BLaER1 treated with 17β-estradiol and CSF1 and Interleukin-3, amounts not matched to agents 10 nM and 100 nM (cell line): ENCODE measurements at regions not wholly inside any gene's neighbourhood (a gene's known extent, or its start where the extent isn't known, plus 50 kb on each side); places are given as distances from the start of the nearest gene placed in this dataset.

Experiments
- H3K27ac ChIP-seq, 11 experiments: shearing (Covaris generic); formaldehyde crosslinking; 2 replicates each; pipeline ENCODE4 v1.8.1; 2022
- H3K27me3 ChIP-seq, 11 experiments: shearing (Covaris generic); formaldehyde crosslinking; 2 replicates each; pipeline ENCODE4 v1.8.1; 2022
- H3K36me3 ChIP-seq, 11 experiments: shearing (Covaris generic); formaldehyde crosslinking; 2 replicates each; pipeline ENCODE4 v1.8.1; 2022
- H3K4me1 ChIP-seq, 10 experiments: shearing (Covaris generic); formaldehyde crosslinking; 2 replicates each; pipeline ENCODE4 v1.8.1; 2022
- H3K4me2 ChIP-seq, 11 experiments: shearing (Covaris generic); formaldehyde crosslinking; 2 replicates each; pipeline ENCODE4 v1.8.1; 2022
- H3K4me3 ChIP-seq, 10 experiments: shearing (Covaris generic); formaldehyde crosslinking; 2 replicates each; pipeline ENCODE4 v1.8.1; 2022
- H3K9ac ChIP-seq, 11 experiments: shearing (Covaris generic); formaldehyde crosslinking; 2 replicates each; pipeline ENCODE4 v1.8.1; 2022
- H3K9me3 ChIP-seq, 11 experiments: shearing (Covaris generic); formaldehyde crosslinking; replicated peaks in 1 of 11; 2 replicates each; pipeline ENCODE4 v1.8.1; 2022
- H4K20me1 ChIP-seq, 11 experiments: shearing (Covaris generic); formaldehyde crosslinking; 2 replicates each; pipeline ENCODE4 v1.8.1; 2022
- Cebpa-rat ChIP-seq, 11 experiments: shearing (Covaris generic); IDR thresholded peaks; 2 replicates each; pipeline ENCODE4 v1.8.1; 2022

DNA sequence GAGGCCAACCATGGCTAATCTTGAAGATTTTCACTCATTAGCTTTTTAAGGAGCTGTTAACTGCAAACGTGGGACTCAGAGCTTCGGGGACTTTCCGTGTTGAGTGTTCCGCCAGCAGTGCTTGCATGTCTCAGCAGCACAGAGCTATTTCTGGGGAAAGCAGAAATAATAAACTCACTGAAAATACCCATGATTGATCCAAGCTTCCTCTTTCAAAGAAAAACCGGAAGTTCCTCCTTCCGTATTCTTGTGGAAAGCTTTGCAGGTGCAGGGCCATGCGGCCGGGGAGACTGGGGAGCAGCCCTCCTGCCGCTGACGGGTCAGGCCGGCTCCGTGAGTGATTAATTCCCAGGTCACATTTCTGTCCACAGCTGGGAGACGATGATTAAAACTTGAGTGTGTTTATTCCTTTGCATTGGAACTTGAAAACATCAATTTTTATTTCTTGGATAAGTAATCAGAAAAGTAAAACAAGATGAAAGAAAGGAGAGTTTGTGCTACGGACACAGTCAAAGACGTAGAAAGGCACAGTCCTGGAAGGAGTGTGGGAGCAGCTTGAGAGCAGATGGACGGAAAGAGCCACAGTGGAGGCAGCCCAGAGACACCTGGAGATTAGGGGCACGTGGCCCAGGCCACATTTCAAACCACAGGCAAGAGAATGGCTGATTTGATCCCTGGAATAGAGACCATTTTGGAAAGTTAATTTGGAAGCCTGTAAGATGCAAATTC, 54.2 kb upstream of the CTDP1 start:
- no peak for TF ChIP-seq Cebpa-rat (IDR thresholded peaks at IDR 0.05)
- Histone ChIP-seq H3K9me3 (peaks cover 0 to 2% (median under 1%) of the 10 kb centered on the region in 11 experiments; a peak in 12 of 22 replicates), H3K4me3 (peak overlapping the region in 9 of 10 experiments; percentile 7 to 38 (median 23); a peak in 7 of 20 replicates), H3K9ac (peak overlapping the region in 10 of 11 experiments; percentile 10 to 59 (median 28); a peak in 13 of 22 replicates), H3K27me3 (peaks cover 0 to 55% (median 14%) of the 10 kb centered on the region in 11 experiments; a peak in 18 of 22 replicates), H3K4me1 (peaks cover 42 to 63% (median 50%) of the 10 kb centered on the region in 10 experiments), H3K4me2 (peak overlapping the region; percentile 79 to 94 (median 90)), H3K36me3 (no peaks in the 10 kb centered on the region), H4K20me1 (peaks cover 0 to 23% (median 0%) of the 10 kb centered on the region in 11 experiments; a peak in 6 of 22 replicates), H3K27ac (peak overlapping the region; percentile 27 to 68 (median 50); a peak in 17 of 22 replicates)

DNA sequence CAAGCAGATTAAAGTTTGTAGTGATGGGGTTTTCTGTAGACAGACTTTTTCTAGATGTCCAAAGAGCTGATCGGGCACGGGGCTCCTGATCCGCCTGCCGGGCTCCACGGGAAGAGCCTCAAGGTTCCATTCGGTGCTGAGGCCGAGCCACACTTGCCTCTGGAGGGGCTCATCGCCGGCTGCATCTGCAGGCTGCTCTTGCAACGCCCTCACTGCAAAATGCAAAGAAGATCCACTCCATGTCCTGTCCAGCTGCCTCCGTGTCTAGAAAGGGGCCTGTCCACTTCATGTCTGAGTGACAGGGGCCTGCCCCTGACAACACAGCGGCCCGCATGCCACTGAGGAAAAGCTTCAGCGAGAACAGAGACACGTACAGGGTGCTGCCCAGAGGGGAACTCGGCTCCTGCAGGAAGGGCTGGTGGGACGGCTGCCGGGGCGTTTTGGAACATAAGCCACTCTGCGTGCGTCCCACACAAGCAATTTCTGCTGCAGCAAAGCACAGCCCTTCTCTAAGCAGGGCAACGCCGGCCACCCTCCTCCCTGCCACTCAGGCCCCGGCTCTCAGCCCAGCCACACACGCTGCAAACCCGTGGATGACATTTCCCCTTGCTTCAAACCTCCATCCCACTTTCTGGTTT, 53.6 kb upstream of the CTDP1 start:
- Histone ChIP-seq H3K9me3 (no peaks in the 10 kb centered on the region), H3K27me3 (peaks cover 0 to 55% (median 14%) of the 10 kb centered on the region in 11 experiments; a peak in 18 of 22 replicates), H3K27ac (peak overlapping the region in 8 of 11 experiments; percentile 7 to 68 (median 39); a peak in 13 of 22 replicates), H3K9ac (peak overlapping the region in 4 of 11 experiments; percentile 4 to 59 (median 34); a peak in 3 of 22 replicates), H3K4me3 (no peak overlapping the region), H3K4me1 (peaks cover 46 to 64% (median 55%) of the 10 kb centered on the region in 10 experiments), H3K4me2 (peak overlapping the region; percentile 79 to 94 (median 90)), H3K36me3 (no peaks in the 10 kb centered on the region), H4K20me1 (peaks cover 0 to 23% (median 0%) of the 10 kb centered on the region in 11 experiments; a peak in 6 of 22 replicates)
- no peak for TF ChIP-seq Cebpa-rat (IDR thresholded peaks at IDR 0.05)

GRCh38 chr18:79626905-79627749, 52.5 kb upstream of the CTDP1 start:
- peaks cover 46 to 68% (median 55%) of the 10 kb centered on the region in 10 experiments for H3K4me1 ChIP-seq
- no peak overlapping the region for H3K9ac ChIP-seq
- no peak overlapping the region for H3K27ac ChIP-seq
- H3K4me3 ChIP-seq, result no peak overlapping the region
- no peaks in the 10 kb centered on the region for H3K9me3 ChIP-seq
- no peak for TF ChIP-seq Cebpa-rat (IDR thresholded peaks at IDR 0.05)
- H3K27me3 ChIP-seq, result peaks cover 0 to 55% (median 14%) of the 10 kb centered on the region in 11 experiments; a peak in 18 of 22 replicates
- H3K4me2 ChIP-seq, result peak overlapping the region; percentile 79 to 94 (median 90); a peak in 19 of 22 replicates
- peaks cover 0 to 23% (median 0%) of the 10 kb centered on the region in 11 experiments; a peak in 6 of 22 replicates for H4K20me1 ChIP-seq
- H3K36me3 ChIP-seq, result no peaks in the 10 kb centered on the region

DNA sequence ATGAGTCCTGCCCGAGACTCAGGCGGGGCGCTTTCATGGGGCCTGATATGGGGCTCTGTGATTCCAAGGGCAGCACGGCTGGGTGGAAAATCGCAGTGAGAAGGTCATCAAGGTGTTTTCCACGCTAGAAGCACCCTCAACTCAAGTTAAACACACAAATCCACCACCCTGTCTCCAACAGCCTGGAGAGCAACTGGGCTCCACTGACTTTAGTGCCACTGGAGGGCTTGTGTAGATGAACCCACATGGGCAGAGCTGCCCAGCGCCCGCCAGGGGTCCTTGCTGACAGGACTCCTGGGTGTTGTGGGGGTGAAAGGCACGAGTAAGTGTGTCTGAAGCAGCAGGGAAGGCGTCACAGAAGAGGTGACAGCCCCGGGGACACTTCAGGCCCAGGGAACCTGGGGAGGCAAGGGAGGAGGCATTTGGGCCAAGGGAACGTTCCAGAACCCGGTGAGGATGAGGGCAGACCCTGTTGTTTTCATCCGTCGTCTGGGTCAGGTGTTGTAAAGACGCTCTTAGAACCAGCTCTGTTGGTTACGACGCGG, 51.8 kb upstream of the CTDP1 start:
- Histone ChIP-seq H3K27ac (no peak overlapping the region), H3K27me3 (peaks cover 0 to 55% (median 14%) of the 10 kb centered on the region in 11 experiments; a peak in 18 of 22 replicates), H3K4me2 (peak overlapping the region in 6 of 11 experiments; percentile 6 to 93 (median 83); a peak in 8 of 22 replicates), H3K36me3 (no peaks in the 10 kb centered on the region), H3K4me1 (peaks cover 46 to 68% (median 55%) of the 10 kb centered on the region in 10 experiments), H3K9me3 (no peaks in the 10 kb centered on the region), H3K4me3 (no peak overlapping the region), H4K20me1 (peaks cover 0 to 23% (median 0%) of the 10 kb centered on the region in 11 experiments; a peak in 6 of 22 replicates), H3K9ac (no peak overlapping the region)
- no peak for TF ChIP-seq Cebpa-rat (IDR thresholded peaks at IDR 0.05)

- Histone ChIP-seq H3K27me3 (peaks cover 0 to 54% (median 14%) of the 10 kb centered on the region in 11 experiments; a peak in 18 of 22 replicates), H4K20me1 (peaks cover 0 to 23% (median 0%) of the 10 kb centered on the region in 11 experiments; a peak in 6 of 22 replicates), H3K4me1 (peaks cover 40 to 60% (median 48%) of the 10 kb centered on the region in 10 experiments), H3K27ac (no peak overlapping the region), H3K4me2 (peak overlapping the region in 5 of 11 experiments; percentile 6 to 90 (median 15); a peak in 7 of 22 replicates), H3K9me3 (peaks cover 0 to 1% (median 0%) of the 10 kb centered on the region in 11 experiments; a peak in 3 of 22 replicates), H3K36me3 (no peaks in the 10 kb centered on the region), H3K9ac (no peak overlapping the region), H3K4me3 (no peak overlapping the region)
- no peak for TF ChIP-seq Cebpa-rat (IDR thresholded peaks at IDR 0.05)
These were observed 51.0 kb upstream of the CTDP1 start for GRCh38 chr18:79628416-79629248.

- no peak overlapping the region for H3K9ac ChIP-seq
- peaks cover 35 to 55% (median 42%) of the 10 kb centered on the region in 10 experiments for H3K4me1 ChIP-seq
- no peaks in the 10 kb centered on the region for H3K36me3 ChIP-seq
- H3K4me3 ChIP-seq, result no peak overlapping the region
- H3K27me3 ChIP-seq, result peaks cover 0 to 48% (median 14%) of the 10 kb centered on the region in 11 experiments; a peak in 18 of 22 replicates
- H3K4me2 ChIP-seq, result no peak overlapping the region; a peak in 1 of 22 replicates
- peaks cover 0 to 7% (median 4%) of the 10 kb centered on the region in 11 experiments; a peak in 9 of 22 replicates for H3K9me3 ChIP-seq
- TF ChIP-seq Cebpa-rat (IDR thresholded peaks at IDR 0.05), result no peak
- H4K20me1 ChIP-seq, result peaks cover 0 to 23% (median 0%) of the 10 kb centered on the region in 11 experiments; a peak in 6 of 22 replicates
- no peak overlapping the region for H3K27ac ChIP-seq
These were observed 50.4 kb upstream of the CTDP1 start for GRCh38 chr18:79629249-79629558.

DNA sequence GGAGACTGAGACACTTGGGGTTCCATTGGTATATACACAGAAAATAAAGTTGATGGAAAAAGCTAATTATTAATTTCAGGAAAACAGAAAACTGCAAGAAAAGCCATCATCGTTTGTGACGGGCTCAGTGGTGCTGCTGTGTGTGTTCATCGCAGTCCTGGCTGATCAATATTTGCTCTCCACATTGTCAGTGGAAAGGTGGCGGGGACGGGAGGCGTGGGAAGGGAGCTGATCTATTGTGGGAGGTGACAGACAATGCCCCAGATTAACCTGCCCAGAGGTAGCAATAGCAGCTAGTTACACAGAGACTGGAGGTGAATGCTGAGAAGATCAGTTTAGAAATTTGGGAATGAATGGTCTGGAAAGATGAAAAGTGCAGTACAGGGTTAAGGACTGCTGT, 50.0 kb upstream of the CTDP1 start:
- no peaks in the 10 kb centered on the region for H3K36me3 ChIP-seq
- no peak overlapping the region for H3K4me2 ChIP-seq
- H3K9me3 ChIP-seq, result peaks cover 0 to 11% (median 4%) of the 10 kb centered on the region in 11 experiments; a peak in 10 of 22 replicates
- H3K27ac ChIP-seq, result no peak overlapping the region
- H3K27me3 ChIP-seq, result peaks cover 0 to 47% (median 14%) of the 10 kb centered on the region in 11 experiments; a peak in 18 of 22 replicates
- H3K9ac ChIP-seq, result no peak overlapping the region
- TF ChIP-seq Cebpa-rat (IDR thresholded peaks at IDR 0.05), result no peak
- H4K20me1 ChIP-seq, result peaks cover 0 to 23% (median 0%) of the 10 kb centered on the region in 11 experiments; a peak in 6 of 22 replicates
- peaks cover 31 to 51% (median 38%) of the 10 kb centered on the region in 10 experiments for H3K4me1 ChIP-seq
- no peak overlapping the region for H3K4me3 ChIP-seq
